GM23338 (cell line): ENCODE measurements at regions not wholly inside any gene's neighbourhood (a gene's known extent, or its start where the extent isn't known, plus 50 kb on each side); places are given as distances from the start of the nearest gene placed in this dataset.

Experiments
- ATAC-seq: fragments of 200-7000 bp; cut with Tn5 transposase; 3 replicates; pipeline ENCODE4 v1.9.1; 2020
- DNase-seq: peaks from one replicate; pipeline ENCODE4 v3.0.0-alpha.2; 2015; ENCODE audit warnings: low spot score
- H2AFZ ChIP-seq: fragments of 200-600 bp; sonication (generic); 2 replicates; pipeline ENCODE4 v1.8.0; 2016; ENCODE audit warnings: antibody characterized with exemption, mild to moderate bottlenecking, moderate library complexity
- H3F3A ChIP-seq: fragments of 200-600 bp; sonication (generic); replicated peaks from 2 replicates; pipeline ENCODE4 v1.8.0; 2017; ENCODE audit warnings: antibody characterized with exemption, mixed run types, low read depth
- H3K27ac ChIP-seq: fragments of 200-600 bp; sonication (generic); 2 replicates; pipeline ENCODE4 v1.6.1; 2016; ENCODE audit warnings: low read depth
- H3K27me3 ChIP-seq: fragments of 200-600 bp; sonication (generic); 2 replicates; pipeline ENCODE4 v1.8.0; 2016; ENCODE audit warnings: mild to moderate bottlenecking, mixed run types, moderate library complexity; ENCODE audit not compliant: insufficient read depth
- H3K36me3 ChIP-seq: fragments of 200-600 bp; sonication (generic); 2 replicates; pipeline ENCODE4 v1.8.0; 2016; ENCODE audit warnings: mild to moderate bottlenecking; ENCODE audit not compliant: insufficient read depth
- H3K4me1 ChIP-seq: fragments of 200-600 bp; sonication (generic); 2 replicates; pipeline ENCODE4 v1.8.0; 2016; ENCODE audit warnings: mild to moderate bottlenecking, moderate library complexity; ENCODE audit not compliant: insufficient read depth
- H3K4me2 ChIP-seq: fragments of 200-600 bp; sonication (generic); 2 replicates; pipeline ENCODE4 v1.7.1; 2017; ENCODE audit warnings: mixed run types
- H3K4me3 ChIP-seq: fragments of 200-600 bp; sonication (generic); 2 replicates; pipeline ENCODE4 v1.6.1; 2016; ENCODE audit warnings: mixed run types
- H3K79me2 ChIP-seq: fragments of 200-600 bp; sonication (generic); replicated peaks from 2 replicates; pipeline ENCODE4 v1.8.0; 2017; ENCODE audit warnings: mild to moderate bottlenecking; ENCODE audit not compliant: insufficient read depth
- H3K9me2 ChIP-seq: fragments of 200-600 bp; sonication (generic); 2 replicates; pipeline ENCODE4 v1.8.0; 2017; ENCODE audit not compliant: insufficient read depth
- H4K20me1 ChIP-seq: fragments of 200-600 bp; sonication (generic); replicated peaks from 2 replicates; pipeline ENCODE4 v1.8.0; 2017; ENCODE audit warnings: mild to moderate bottlenecking; ENCODE audit not compliant: insufficient read depth
- H3K27ac Mint-ChIP-seq: 2 replicates; pipeline ENCODE4 v1.8.0; 2020; ENCODE audit warnings: inconsistent platforms, mild to moderate bottlenecking, moderate library complexity, mixed read lengths
- H3K27me3 Mint-ChIP-seq: 3 replicates; pipeline ENCODE4 v1.8.0; 2022; ENCODE audit warnings: low read depth, mild to moderate bottlenecking, moderate library complexity, mixed read lengths, inconsistent platforms; ENCODE audit not compliant: insufficient read depth, poor library complexity
- H3K36me3 Mint-ChIP-seq: 3 replicates; pipeline ENCODE4 v1.8.0; 2021; ENCODE audit warnings: low read depth, mild to moderate bottlenecking, inconsistent platforms, moderate library complexity, mixed read lengths
- H3K4me1 Mint-ChIP-seq: 3 replicates; pipeline ENCODE4 v1.8.0; 2020; ENCODE audit warnings: mild to moderate bottlenecking, inconsistent platforms, mixed read lengths
- H3K4me3 Mint-ChIP-seq: 3 replicates; pipeline ENCODE4 v1.8.0; 2021; ENCODE audit warnings: moderate library complexity, mild to moderate bottlenecking, inconsistent platforms, mixed read lengths
- H3K9me3 Mint-ChIP-seq: 3 replicates; pipeline ENCODE4 v1.8.0; 2020; ENCODE audit warnings: moderate library complexity, mild to moderate bottlenecking, inconsistent platforms, mixed read lengths
- CREB1 ChIP-seq: fragments of 250-450 bp; sonication (Bioruptor Pico); IDR thresholded peaks from 2 replicates; pipeline ENCODE4 v1.5.0; 2020; ENCODE audit warnings: low read depth, mild to moderate bottlenecking, moderate library complexity
- CTCF ChIP-seq, 2 experiments: fragments of 200-600 bp in 1 of 2; sonication (generic) in 1 of 2; conservative IDR thresholded peaks; 2 replicates each; pipeline versions ENCODE4 v1.5.1 to v1.6.1; 2016 to 2017; ENCODE audit warnings: antibody characterized with exemption in 2 of 2, low read depth in 2 of 2, mild to moderate bottlenecking in 2 of 2, moderate library complexity in 1 of 2
- ETS1 ChIP-seq: IDR thresholded peaks from 2 replicates; pipeline ENCODE4 v1.6.1; 2016; ENCODE audit warnings: antibody characterized with exemption
- EZH2 ChIP-seq: fragments of 200-600 bp; sonication (generic); IDR thresholded peaks from one replicate; pipeline ENCODE4 v1.8.0; 2017; ENCODE audit warnings: antibody characterized with exemption, mild to moderate bottlenecking, low read depth; ENCODE audit not compliant: unreplicated experiment
- EZH2phosphoT487 ChIP-seq: fragments of 200-600 bp; sonication (generic); IDR thresholded peaks from one replicate; pipeline ENCODE4 v1.8.1; 2018; ENCODE audit warnings: antibody characterized with exemption; ENCODE audit not compliant: unreplicated experiment
- JUNB ChIP-seq: IDR thresholded peaks from one replicate; pipeline ENCODE4 v1.6.1; 2016; ENCODE audit warnings: antibody characterized with exemption; ENCODE audit not compliant: unreplicated experiment
- NANOG ChIP-seq: IDR thresholded peaks from 2 replicates; pipeline ENCODE4 v1.6.1; 2016; ENCODE audit warnings: antibody characterized with exemption, borderline replicate concordance
- POLR2AphosphoS5 ChIP-seq: IDR thresholded peaks from 2 replicates; pipeline ENCODE4 v1.6.1; 2016; ENCODE audit warnings: antibody characterized with exemption, low read depth
- STAT1 ChIP-seq: IDR thresholded peaks from one replicate; pipeline ENCODE4 v1.6.1; 2016; ENCODE audit warnings: antibody characterized with exemption; ENCODE audit not compliant: unreplicated experiment
- ZNF114 ChIP-seq: fragments of 250-450 bp; sonication (Bioruptor Pico); IDR thresholded peaks from 2 replicates; pipeline ENCODE4 v1.5.0; 2020; ENCODE audit warnings: mild to moderate bottlenecking, moderate library complexity
- TF ChIP-seq, protein P1 (sequence below): fragments of 250-450 bp; sonication (Bioruptor Pico); IDR thresholded peaks from 2 replicates; pipeline ENCODE4 v1.5.0; 2020; ENCODE audit warnings: mild to moderate bottlenecking, moderate library complexity

- H3K4me1 Mint-ChIP-seq = no peaks in the 10 kb centered on the region
- Histone ChIP-seq H3F3A (no peaks in the 10 kb centered on the region), H3K9me2 (peaks cover 12% of the 10 kb centered on the region; the same call in 1 of the 2 replicates), H3K79me2 (no peaks in the 10 kb centered on the region), H3K4me2 (no peak overlapping the region), H3K27ac (no peak overlapping the region), H3K27me3 (no peaks in the 10 kb centered on the region), H3K36me3 (no peaks in the 10 kb centered on the region), H2AFZ (no peak overlapping the region), H3K4me1 (no peaks in the 10 kb centered on the region), H4K20me1 (no peaks in the 10 kb centered on the region), H3K4me3 (no peak overlapping the region)
- ATAC-seq = no peak
- H3K27ac Mint-ChIP-seq = no peak overlapping the region
- H3K9me3 Mint-ChIP-seq = peaks cover 30% of the 10 kb centered on the region
- H3K4me3 Mint-ChIP-seq = no peak overlapping the region
- no peak for DNase-seq
- TF ChIP-seq NANOG (no peak), STAT1 (no peak), EZH2 (no peak), POLR2AphosphoS5 (no peak), CTCF (conservative IDR thresholded peaks at IDR 0.05; ENCODE audit: low read depth in 2 of 2) (no peak), ZNF114 (CRISPR knock-in tag) (no peak), JUNB (no peak), EZH2phosphoT487 (no peak), CREB1 (no peak), ETS1 (no peak)
- TF ChIP-seq, protein P1, sequence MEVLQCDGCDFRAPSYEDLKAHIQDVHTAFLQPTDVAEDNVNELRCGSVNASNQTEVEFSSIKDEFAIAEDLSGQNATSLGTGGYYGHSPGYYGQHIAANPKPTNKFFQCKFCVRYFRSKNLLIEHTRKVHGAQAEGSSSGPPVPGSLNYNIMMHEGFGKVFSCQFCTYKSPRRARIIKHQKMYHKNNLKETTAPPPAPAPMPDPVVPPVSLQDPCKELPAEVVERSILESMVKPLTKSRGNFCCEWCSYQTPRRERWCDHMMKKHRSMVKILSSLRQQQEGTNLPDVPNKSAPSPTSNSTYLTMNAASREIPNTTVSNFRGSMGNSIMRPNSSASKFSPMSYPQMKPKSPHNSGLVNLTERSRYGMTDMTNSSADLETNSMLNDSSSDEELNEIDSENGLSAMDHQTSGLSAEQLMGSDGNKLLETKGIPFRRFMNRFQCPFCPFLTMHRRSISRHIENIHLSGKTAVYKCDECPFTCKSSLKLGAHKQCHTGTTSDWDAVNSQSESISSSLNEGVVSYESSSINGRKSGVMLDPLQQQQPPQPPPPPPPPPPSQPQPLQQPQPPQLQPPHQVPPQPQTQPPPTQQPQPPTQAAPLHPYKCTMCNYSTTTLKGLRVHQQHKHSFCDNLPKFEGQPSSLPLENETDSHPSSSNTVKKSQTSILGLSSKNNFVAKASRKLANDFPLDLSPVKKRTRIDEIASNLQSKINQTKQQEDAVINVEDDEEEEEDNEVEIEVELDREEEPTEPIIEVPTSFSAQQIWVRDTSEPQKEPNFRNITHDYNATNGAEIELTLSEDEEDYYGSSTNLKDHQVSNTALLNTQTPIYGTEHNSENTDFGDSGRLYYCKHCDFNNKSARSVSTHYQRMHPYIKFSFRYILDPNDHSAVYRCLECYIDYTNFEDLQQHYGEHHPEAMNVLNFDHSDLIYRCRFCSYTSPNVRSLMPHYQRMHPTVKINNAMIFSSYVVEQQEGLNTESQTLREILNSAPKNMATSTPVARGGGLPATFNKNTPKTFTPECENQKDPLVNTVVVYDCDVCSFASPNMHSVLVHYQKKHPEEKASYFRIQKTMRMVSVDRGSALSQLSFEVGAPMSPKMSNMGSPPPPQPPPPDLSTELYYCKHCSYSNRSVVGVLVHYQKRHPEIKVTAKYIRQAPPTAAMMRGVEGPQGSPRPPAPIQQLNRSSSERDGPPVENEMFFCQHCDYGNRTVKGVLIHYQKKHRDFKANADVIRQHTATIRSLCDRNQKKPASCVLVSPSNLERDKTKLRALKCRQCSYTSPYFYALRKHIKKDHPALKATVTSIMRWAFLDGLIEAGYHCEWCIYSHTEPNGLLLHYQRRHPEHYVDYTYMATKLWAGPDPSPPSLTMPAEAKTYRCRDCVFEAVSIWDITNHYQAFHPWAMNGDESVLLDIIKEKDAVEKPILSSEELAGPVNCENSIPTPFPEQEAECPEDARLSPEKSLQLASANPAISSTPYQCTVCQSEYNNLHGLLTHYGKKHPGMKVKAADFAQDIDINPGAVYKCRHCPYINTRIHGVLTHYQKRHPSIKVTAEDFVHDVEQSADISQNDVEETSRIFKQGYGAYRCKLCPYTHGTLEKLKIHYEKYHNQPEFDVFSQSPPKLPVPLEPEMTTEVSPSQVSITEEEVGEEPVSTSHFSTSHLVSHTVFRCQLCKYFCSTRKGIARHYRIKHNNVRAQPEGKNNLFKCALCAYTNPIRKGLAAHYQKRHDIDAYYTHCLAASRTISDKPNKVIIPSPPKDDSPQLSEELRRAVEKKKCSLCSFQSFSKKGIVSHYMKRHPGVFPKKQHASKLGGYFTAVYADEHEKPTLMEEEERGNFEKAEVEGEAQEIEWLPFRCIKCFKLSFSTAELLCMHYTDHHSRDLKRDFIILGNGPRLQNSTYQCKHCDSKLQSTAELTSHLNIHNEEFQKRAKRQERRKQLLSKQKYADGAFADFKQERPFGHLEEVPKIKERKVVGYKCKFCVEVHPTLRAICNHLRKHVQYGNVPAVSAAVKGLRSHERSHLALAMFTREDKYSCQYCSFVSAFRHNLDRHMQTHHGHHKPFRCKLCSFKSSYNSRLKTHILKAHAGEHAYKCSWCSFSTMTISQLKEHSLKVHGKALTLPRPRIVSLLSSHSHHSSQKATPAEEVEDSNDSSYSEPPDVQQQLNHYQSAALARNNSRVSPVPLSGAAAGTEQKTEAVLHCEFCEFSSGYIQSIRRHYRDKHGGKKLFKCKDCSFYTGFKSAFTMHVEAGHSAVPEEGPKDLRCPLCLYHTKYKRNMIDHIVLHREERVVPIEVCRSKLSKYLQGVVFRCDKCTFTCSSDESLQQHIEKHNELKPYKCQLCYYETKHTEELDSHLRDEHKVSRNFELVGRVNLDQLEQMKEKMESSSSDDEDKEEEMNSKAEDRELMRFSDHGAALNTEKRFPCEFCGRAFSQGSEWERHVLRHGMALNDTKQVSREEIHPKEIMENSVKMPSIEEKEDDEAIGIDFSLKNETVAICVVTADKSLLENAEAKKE = no peak
- H3K27me3 Mint-ChIP-seq = peaks cover 3% of the 10 kb centered on the region
- H3K36me3 Mint-ChIP-seq = peaks cover 18% of the 10 kb centered on the region
Observed at GRCh38 chr4:160224049-160224448, 1121.2 kb downstream of the RAPGEF2 start.
